Bone marrow (tissue), 2 donors: ENCODE measurements at regions not wholly inside any gene's neighbourhood (a gene's known extent, or its start where the extent isn't known, plus 50 kb on each side); places are given as distances from the start of the nearest gene placed in this dataset.
"Not testable (repeated sequence)": the region's sequence is repeated elsewhere in the genome, so short reads cannot be mapped to it uniquely, and the experiment has no call there.

ENCODE experiments used
- DNase-seq, 2 donors: peaks; one replicate each; lab custom pipeline; 2025; lab: John Stamatoyannopoulos, UW

- not testable (repeated sequence) for DNase-seq
Measured at GRCh38 chr2:126051737-126052240, 604.2 kb upstream of the GYPC start.

GRCh38 chr2:126059379-126059778 lies 596.6 kb upstream of the GYPC start:
- no peak for DNase-seq

GRCh38 chr2:126085011-126085795 lies 570.8 kb upstream of the GYPC start:
- DNase-seq: no peak

DNA sequence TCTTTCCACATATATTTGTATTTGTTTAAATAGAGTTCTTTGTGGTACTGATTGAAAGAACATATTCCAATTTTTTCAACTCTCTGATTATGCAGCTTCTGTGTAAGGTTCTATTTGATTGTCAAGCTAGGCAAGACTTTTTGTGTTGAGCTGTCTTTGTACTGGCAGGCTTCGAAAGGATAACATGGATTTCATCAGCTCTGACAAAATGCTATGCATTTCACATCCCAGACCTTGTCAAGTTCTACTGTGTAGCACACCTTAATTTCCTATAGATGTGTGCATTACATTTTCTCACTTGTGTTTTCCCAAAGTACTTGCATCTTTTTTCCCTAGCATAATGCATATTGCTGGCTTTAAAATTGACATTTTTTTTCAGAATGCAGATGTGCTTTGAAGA lies 555.0 kb upstream of the GYPC start:
- DNase-seq: no peak

DNA sequence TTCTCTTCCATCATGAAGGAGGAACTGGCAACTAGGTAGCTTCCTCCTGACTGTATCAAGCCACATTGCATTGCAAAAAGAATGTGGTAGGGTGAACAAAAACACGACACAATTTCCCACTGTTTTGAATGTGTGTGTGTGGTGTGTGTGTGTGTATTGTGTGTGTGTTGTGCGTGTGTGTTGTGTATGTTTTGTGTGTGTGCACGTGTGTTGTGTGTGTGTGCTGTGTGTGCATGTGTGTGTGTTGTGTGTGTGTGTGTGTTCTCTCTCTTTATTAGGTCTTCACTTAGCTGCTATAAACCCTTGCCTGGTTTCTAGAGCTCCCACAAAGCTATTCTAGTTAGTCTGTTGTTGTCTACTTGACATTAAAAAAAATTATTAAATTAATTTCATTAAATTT lies 550.0 kb upstream of the GYPC start:
- no peak for DNase-seq

DNA sequence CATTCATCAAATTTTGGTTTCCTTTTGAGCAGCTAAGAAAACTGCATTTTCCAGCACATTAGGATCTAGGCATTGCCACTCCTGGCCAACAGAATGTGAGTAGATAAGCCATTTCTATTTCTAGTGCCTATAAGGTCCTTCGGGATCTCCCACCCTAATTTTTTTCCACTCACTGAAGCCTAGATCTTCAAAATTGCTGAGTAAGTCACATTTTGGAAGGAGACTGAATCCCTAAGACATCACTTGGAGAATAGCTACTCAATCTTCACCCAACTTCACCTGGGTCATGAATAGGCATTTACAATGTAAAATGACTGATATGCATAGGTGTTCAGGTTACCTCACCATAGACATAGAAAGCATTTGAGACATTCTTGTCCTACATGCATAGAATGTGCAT lies 548.1 kb upstream of the GYPC start:
- DNase-seq: no peak

GRCh38 chr2:126115975-126116374 lies 540.0 kb upstream of the GYPC start:
- DNase-seq: no peak

DNA sequence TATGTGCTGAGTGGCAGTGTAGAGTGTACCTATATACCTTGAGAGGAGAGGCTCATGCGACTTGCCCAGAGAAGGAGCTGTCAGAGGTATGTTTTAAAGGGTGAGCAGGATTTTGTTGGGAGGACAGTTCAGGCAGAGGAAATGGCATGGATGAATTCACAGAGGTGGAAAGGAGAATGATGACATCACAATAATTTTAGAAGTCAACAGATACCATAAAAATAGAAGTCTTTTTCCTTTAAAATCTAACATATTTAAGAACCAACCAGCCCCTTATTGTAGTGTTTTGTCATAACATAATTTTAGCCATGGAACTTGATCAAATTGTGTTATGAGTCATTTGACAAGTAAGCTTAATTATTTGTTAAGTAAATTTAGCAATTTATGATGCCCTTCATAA lies 538.1 kb upstream of the GYPC start:
- no peak for DNase-seq

GRCh38 chr2:126145752-126146151 lies 510.2 kb upstream of the GYPC start:
- DNase-seq: no peak

GRCh38 chr2:126154256-126154785 lies 501.6 kb upstream of the GYPC start:
- DNase-seq: no peak

- not testable (repeated sequence) for DNase-seq
Measured at GRCh38 chr2:126160950-126161349, 495.0 kb upstream of the GYPC start.

DNA sequence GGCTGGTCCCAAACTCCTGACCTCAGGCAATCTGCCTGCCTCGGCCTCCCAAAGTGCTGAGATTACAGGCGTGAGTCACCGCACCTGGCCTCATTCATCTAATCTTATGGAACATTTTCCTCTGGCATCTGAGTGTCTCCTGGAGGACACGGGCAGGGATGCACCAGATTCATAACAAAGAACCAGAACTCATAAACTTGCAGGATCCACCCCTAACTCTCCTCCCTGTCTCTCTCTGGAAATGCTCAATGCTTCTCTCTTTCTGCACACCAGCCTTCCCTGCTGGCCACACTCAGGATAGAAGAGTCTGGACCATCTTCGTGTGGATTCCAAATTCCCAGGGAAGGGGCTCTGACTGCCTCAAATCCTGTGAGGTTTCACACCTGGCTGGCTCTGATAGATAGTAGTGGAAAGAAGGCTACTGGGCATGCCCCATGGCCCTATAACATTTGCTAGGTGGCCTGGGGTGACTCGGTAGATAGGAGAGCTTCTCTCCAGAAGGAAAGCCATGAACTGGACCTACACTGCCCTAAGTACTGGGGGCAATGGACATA lies 483.2 kb upstream of the GYPC start:
- no peak for DNase-seq

DNA sequence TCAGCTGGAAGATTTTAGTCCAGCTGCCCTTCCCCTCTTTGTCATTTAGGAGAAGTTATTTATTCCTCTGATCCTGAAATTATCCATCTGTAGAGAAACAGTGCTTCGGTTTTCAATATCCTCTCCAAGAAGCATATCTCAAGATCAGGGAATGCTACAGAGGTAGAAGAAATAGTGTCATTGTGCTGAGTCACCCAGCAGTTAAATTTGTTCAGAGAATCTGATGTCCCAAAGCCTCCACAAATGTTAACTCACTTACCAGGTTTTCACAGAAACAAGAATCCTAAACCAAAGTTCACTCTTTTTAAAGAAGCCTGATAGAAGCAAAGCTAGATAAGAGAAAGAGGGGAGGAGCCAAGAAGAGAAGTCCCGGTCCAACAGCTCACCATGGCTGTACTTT lies 480.7 kb upstream of the GYPC start:
- DNase-seq: no peak

DNA sequence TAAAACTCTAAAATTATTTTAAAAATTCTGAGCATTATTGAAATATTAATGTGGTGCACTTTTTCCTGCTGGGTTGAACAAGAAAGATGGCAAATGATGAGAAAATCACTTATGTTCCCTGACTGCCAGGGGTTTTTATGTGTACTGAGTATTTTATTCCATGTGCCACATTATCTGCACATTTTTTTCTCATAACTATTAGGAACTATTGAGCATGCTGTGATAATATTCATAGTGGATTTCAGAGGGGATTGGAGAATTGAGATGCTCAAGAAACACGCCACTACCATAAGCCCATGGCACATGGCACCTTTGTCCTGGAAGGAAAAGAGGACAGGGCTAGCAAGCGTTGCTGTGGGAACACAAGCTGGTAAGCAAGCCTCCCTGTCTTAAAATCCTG lies 478.5 kb upstream of the GYPC start:
- DNase-seq: no peak

DNA sequence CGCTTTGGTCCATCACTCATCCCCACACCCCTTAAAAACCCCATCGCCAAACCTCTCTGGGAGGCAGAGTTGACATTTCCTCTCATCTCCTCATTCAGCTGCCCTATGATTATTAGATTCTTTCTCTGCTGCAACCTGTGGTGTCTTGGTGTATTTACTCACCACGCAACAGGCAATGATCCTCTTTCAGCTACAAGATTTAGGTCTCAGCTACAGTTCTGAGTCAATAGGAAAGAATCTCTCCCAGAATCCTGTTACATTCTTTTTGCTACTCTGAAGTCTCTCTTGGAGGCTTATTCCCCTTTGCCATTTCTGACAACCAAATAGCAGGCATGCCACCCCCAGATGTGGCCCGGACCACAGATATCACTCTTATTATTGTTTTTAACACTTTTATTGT lies 468.3 kb upstream of the GYPC start:
- no peak for DNase-seq

DNA sequence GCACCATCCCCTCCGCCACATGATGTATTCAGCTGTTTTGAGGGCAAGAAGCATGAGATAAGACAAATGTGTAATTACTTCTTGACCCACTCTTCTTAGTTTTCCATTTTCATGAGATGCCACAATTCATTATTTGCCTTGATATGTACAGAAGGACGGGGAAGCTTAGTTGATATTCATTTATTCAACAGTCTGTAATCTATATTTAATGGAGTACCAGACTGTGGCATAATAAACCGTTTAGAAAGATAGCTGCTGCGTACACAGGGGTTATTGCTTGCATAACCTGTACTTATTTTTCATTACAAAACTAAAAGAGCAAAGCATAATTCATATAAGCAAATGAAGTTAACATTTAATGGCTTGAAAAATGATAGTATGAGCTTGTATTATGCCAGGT lies 466.4 kb upstream of the GYPC start:
- DNase-seq: no peak

- DNase-seq: no peak
Measured at GRCh38 chr2:126200538-126200937, 455.4 kb upstream of the GYPC start.

DNA sequence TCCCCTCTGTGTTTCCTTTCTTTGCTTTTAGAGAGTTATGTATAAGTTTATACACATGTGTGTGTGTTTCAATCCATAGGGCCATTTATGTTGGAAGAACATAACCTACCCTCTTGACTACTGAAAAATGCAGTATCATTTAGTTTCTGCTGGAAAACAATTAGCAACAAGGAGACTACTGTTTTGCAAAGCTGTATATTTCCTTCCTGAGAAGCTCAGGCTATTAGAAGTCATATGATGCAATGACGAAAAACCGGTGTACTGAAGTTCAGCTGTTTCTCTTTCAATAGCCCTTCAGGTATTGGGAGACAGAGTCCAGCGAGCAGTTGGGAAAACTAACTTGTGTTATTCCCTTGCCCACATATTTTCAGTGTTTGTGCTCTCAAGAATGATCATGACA lies 447.7 kb upstream of the GYPC start:
- no peak for DNase-seq

DNA sequence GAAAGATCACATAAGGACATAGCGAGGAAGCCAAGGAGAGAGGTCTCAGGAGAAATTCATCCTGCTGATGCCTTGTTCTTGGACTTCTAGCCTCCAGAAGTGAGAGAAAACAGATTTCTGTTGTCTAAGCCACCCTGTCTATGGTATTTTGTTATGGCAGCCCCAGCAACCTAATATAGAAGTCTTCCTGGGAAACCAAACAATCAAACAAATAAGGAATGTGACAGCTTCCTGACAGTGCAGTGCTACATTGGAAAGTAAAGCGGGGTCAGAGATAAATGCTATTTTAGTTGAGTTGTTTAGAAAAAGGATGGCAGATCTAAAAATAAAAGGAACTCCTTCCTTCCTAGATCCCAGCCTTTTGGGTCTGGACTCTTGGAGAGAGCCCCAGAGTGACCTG lies 443.2 kb upstream of the GYPC start:
- no peak for DNase-seq

DNA sequence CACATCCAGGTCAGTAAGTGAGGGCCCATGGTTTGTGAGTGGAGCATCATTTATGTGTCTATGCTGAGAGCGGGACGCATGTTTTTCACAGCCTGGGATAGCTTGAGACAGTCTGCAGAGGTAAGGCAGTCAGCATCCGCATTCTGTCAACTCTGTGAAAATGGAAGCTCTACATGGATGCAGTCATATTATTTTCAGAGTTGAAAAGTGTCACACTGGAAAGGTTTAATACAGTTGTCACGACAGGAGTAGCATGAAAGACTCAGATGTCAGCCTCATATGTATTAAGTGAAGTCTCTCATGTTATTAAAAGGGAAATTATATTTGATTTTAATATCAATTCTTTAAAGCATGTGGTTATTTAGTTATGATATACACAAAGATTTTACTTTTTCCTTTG lies 436.9 kb upstream of the GYPC start:
- no peak for DNase-seq

GRCh38 chr2:126220331-126220730 lies 435.6 kb upstream of the GYPC start:
- DNase-seq: no peak

DNA sequence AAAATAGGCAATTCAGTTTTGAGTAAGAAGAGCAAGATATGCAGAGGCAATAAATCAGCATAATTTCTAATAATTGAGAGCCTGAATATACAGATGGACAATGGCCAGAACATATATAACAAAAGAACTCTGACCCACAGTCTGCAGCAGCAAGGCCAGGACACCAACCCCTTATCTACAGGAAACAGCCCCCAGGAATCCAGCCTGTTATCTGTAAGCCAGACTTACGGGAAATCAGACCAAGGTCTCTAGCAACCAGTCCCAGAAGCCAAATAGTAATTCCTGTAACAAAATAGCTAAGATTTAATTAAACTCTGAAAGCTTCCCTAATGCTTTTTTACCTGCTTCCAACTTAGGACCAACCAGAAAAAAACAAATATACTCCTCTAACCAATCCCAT lies 434.5 kb upstream of the GYPC start:
- no peak for DNase-seq

DNA sequence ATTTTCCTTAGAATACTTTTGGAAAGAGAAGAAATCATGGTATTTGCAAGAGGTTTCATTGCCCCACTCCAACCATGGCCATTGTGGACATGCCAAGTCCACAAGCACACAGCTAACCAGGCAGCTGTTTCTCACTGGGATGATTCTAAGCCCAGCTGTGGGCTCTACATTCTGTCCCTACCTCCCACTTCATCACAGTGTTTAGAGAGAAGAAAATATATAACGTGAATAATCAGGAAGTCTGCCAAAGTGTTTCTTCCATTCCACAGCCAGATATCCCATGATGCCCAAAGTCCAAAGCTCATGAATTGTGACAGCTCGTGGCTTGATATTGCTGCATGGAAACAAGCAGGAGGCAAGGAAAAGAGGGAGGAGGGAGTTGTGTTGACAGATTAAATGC lies 433.7 kb upstream of the GYPC start:
- no peak for DNase-seq

GRCh38 chr2:126224776-126225175 lies 431.2 kb upstream of the GYPC start:
- DNase-seq: no peak
